Right cardiac atrium (tissue), 5 donors: ENCODE measurements at regions not wholly inside any gene's neighbourhood (a gene's known extent, or its start where the extent isn't known, plus 50 kb on each side); places are given as distances from the start of the nearest gene placed in this dataset.

ENCODE experiments used
- ATAC-seq, 2 donors: fragments of 200-7000 bp; cut with Tn5 transposase; one replicate each; pipeline versions ENCODE4 v1.8.0 to v1.9.1; 2020; ENCODE audit warnings: moderate library complexity in 2 of 2, mild to moderate bottlenecking in 1 of 2
- DNase-seq, 3 donors: peaks; one replicate each; pipeline ENCODE4 v3.0.0-alpha.2; 2020
- H3K27ac ChIP-seq: one replicate; pipeline ENCODE4 v1.5.1; 2013; ENCODE audit warnings: mild to moderate bottlenecking, low read length, control low read depth, moderate library complexity
- H3K27me3 ChIP-seq: one replicate; pipeline ENCODE4 v1.6.1; 2013; ENCODE audit not compliant: control insufficient read depth, insufficient read depth
- H3K4me1 ChIP-seq: one replicate; pipeline ENCODE4 v1.6.1; 2013; ENCODE audit warnings: low read length; ENCODE audit not compliant: control insufficient read depth, insufficient read depth
- H3K4me3 ChIP-seq: one replicate; pipeline ENCODE4 v1.5.1; 2013; ENCODE audit warnings: low read length, control low read depth
- H3K9me3 ChIP-seq: one replicate; pipeline ENCODE4 v1.6.1; 2013; ENCODE audit warnings: low read length; ENCODE audit not compliant: control insufficient read depth
- WGBS: extraction: QIAGEN DNeasy Blood & Tissue Kit; methylation state at CpG from one replicate; pipeline ENCODE4 v1.1.7; 2013; 5-methylcytosine and 5-hydroxymethylcytosine counted together
- intact Hi-C, 4 donors: fragments of 100-400 bp; cut with DNase I; formaldehyde crosslinking; loops; one replicate each; pipeline versions ENCODE4 v1.11.0 to v1.14.0; 2022 to 2023
- donor health status: healthy with polysubstance abuse.
- donor health status: DM: no; HTN: yes; CAD: no.
- donor health status: DM: no; HTN: no; CAD: no.
- donor health status: DM: no; HTN: yes; CAD: no; lungs with severe emphysema.
- donor health status: DM: yes; HTN: yes; CAD: no.

GRCh38 chr13:111993691-111994090 lies 73.3 kb upstream of the SOX1 start:
- no peak for ATAC-seq
- Histone ChIP-seq H3K4me3 (no peak overlapping the region), H3K27ac (no peak overlapping the region), H3K9me3 (peaks cover 2% of the 10 kb centered on the region), H3K4me1 (no peaks in the 10 kb centered on the region), H3K27me3 (no peaks in the 10 kb centered on the region)
- intact Hi-C loops: no loop called here
- 56% methylated on average over 3 of the region's 3 CpGs for WGBS
- no peak for DNase-seq

DNA sequence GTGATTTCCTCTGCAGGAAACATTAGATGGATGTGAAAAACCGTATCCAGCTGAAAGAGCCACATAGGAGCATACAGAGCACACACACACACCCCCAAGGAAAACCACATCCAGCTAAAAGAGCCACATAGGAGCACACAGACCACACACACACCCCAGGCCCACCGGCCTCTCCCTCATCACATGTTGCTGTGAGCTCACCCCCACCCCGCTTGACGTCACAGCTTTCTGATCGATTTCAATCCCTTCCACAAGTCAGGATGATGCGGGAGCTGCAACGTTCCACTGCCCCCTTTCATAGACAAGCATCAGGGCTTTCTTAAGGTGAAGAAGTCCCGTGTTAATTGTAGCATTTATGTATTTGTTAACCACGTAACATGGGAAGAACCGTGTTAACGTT lies 72.4 kb upstream of the SOX1 start:
- peaks cover 2% of the 10 kb centered on the region for H3K9me3 ChIP-seq
- WGBS: 82% methylated on average over 11 of the region's 11 CpGs
- no peak for DNase-seq
- H3K4me1 ChIP-seq: no peaks in the 10 kb centered on the region
- no peak for ATAC-seq
- H3K27me3 ChIP-seq: no peaks in the 10 kb centered on the region
- H3K4me3 ChIP-seq: no peak overlapping the region
- no peak overlapping the region for H3K27ac ChIP-seq
- intact Hi-C loops: no loop called here

- DNase-seq (no peak), ATAC-seq (no peak)
- H3K4me3 ChIP-seq: no peak overlapping the region
- no peaks in the 10 kb centered on the region for H3K4me1 ChIP-seq
- intact Hi-C loops: no loop called here
- H3K27ac ChIP-seq: no peak overlapping the region
- no peaks in the 10 kb centered on the region for H3K9me3 ChIP-seq
- no peaks in the 10 kb centered on the region for H3K27me3 ChIP-seq
- WGBS: 70% methylated on average over 5 of the region's 5 CpGs
Measured at GRCh38 chr13:111999352-111999751, 67.6 kb upstream of the SOX1 start.

GRCh38 chr13:112000888-112001287 lies 66.1 kb upstream of the SOX1 start:
- no peak for DNase-seq
- H3K27me3 ChIP-seq: no peaks in the 10 kb centered on the region
- ATAC-seq: no peak
- intact Hi-C loops: no loop called here
- H3K9me3 ChIP-seq: no peaks in the 10 kb centered on the region
- no peaks in the 10 kb centered on the region for H3K4me1 ChIP-seq
- no peak overlapping the region for H3K27ac ChIP-seq
- 81% methylated on average over 4 of the region's 4 CpGs for WGBS
- no peak overlapping the region for H3K4me3 ChIP-seq

- intact Hi-C loops: no loop called here
- Histone ChIP-seq H3K27me3 (no peaks in the 10 kb centered on the region), H3K9me3 (no peaks in the 10 kb centered on the region), H3K27ac (no peak overlapping the region), H3K4me1 (no peaks in the 10 kb centered on the region), H3K4me3 (no peak overlapping the region)
- ATAC-seq: no peak
- DNase-seq: no peak
- 81% methylated on average over 5 of the region's 5 CpGs for WGBS
Measured at GRCh38 chr13:112001571-112001970, 65.4 kb upstream of the SOX1 start.

DNA sequence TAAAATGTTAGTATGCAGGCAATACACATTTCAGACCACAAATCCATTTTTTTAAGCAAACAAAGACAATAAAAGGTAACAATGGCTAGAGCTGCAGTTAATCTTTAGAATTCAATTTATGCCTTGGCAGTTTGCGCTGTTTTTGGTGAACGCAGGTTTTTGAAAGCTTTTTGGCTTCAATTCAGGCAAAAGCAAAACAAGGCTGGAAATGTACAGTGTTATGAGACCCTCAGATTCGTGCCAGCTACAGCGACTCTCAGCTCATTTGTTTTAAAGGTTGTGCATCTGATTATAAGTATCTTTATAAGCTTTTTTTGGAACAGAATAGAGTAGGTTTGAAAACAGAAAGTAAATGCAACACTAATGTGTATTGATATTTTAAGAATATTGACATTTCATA lies 63.6 kb upstream of the SOX1 start:
- 83% methylated on average over 4 of the region's 4 CpGs for WGBS
- H3K4me1 ChIP-seq: no peaks in the 10 kb centered on the region
- H3K27ac ChIP-seq: no peak overlapping the region
- no peak for ATAC-seq
- H3K27me3 ChIP-seq: no peaks in the 10 kb centered on the region
- no peak for DNase-seq
- no peak overlapping the region for H3K4me3 ChIP-seq
- H3K9me3 ChIP-seq: no peaks in the 10 kb centered on the region
- intact Hi-C loops: no loop called here

- Histone ChIP-seq H3K4me1 (no peaks in the 10 kb centered on the region), H3K4me3 (no peak overlapping the region), H3K27ac (no peak overlapping the region), H3K27me3 (no peaks in the 10 kb centered on the region), H3K9me3 (no peaks in the 10 kb centered on the region)
- ATAC-seq: no peak
- WGBS: 78% methylated on average over 3 of the region's 3 CpGs
- intact Hi-C loops: no loop called here
- DNase-seq: no peak
Measured at GRCh38 chr13:112003941-112004340, 63.0 kb upstream of the SOX1 start.

GRCh38 chr13:112005925-112006324 lies 61.0 kb upstream of the SOX1 start:
- Histone ChIP-seq H3K27ac (no peak overlapping the region), H3K4me3 (no peak overlapping the region), H3K4me1 (no peaks in the 10 kb centered on the region), H3K9me3 (no peaks in the 10 kb centered on the region), H3K27me3 (no peaks in the 10 kb centered on the region)
- intact Hi-C loops: no loop called here
- ATAC-seq (no peak), DNase-seq (no peak)
- WGBS: 79% methylated on average over 3 of the region's 3 CpGs

DNA sequence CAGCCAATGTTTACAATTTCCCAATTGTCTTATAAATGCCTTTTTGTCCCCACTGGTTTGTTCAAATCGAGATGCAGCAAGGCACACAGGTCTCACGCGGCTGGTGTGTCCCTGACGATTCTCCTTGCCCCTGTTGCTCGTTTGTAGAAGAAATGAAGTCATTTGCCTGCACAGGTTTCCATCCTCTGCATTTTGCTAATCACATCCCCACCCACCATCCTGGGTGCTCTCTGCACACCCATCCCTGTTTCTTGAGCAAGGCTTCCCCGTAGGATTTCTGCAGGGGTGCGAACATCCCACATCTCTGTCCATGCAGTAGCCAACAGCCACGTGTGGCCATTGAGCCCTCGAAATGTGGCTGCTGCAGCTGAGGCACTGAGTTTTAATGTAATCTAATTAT lies 59.8 kb upstream of the SOX1 start:
- ATAC-seq (no peak), DNase-seq (no peak)
- H3K27me3 ChIP-seq: no peaks in the 10 kb centered on the region
- no peak overlapping the region for H3K4me3 ChIP-seq
- H3K4me1 ChIP-seq: no peaks in the 10 kb centered on the region
- 85% methylated on average over 9 of the region's 9 CpGs for WGBS
- intact Hi-C loops: no loop called here
- H3K27ac ChIP-seq: no peak overlapping the region
- H3K9me3 ChIP-seq: no peaks in the 10 kb centered on the region

- Histone ChIP-seq H3K4me3 (no peak overlapping the region), H3K27ac (no peak overlapping the region), H3K9me3 (no peaks in the 10 kb centered on the region), H3K27me3 (no peaks in the 10 kb centered on the region), H3K4me1 (no peaks in the 10 kb centered on the region)
- ATAC-seq: peak in 1 of 2 donors; percentile 16
- DNase-seq: no peak
- WGBS: 79% methylated on average over 9 of the region's 9 CpGs
- intact Hi-C loops: no loop called here
Measured at GRCh38 chr13:112010714-112011113, 56.2 kb upstream of the SOX1 start.

- no peak overlapping the region for H3K27ac ChIP-seq
- no peak overlapping the region for H3K4me3 ChIP-seq
- ATAC-seq: no peak
- no peaks in the 10 kb centered on the region for H3K27me3 ChIP-seq
- 66% methylated on average over 27 of the region's 27 CpGs for WGBS
- intact Hi-C loops: no loop called here
- H3K9me3 ChIP-seq: no peaks in the 10 kb centered on the region
- no peaks in the 10 kb centered on the region for H3K4me1 ChIP-seq
- DNase-seq: no peak
Measured at GRCh38 chr13:112012016-112012704, 54.8 kb upstream of the SOX1 start.

DNA sequence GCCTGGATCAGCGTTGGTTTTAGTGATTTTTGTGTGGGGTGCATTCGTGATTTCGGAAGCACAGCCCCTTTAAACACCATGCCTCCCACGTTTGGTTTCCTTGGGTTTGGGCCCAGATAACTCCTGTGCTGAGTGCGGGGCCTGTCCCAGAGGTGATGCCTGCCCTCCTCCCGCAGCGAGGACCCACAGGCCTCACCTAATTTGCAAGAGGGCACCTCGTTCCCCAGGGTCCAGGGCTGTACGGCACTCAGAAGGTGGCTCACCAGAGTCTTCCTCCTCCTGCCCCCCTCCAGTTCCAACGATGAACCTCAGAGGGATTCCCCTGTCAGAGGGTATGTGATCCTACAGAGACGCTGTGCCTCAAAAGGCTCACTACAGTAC lies 54.3 kb upstream of the SOX1 start:
- intact Hi-C loops: no loop called here
- no peak for ATAC-seq
- H3K4me3 ChIP-seq: no peak overlapping the region
- no peak for DNase-seq
- 76% methylated on average over 11 of the region's 11 CpGs for WGBS
- H3K4me1 ChIP-seq: no peaks in the 10 kb centered on the region
- no peak overlapping the region for H3K27ac ChIP-seq
- no peaks in the 10 kb centered on the region for H3K27me3 ChIP-seq
- no peaks in the 10 kb centered on the region for H3K9me3 ChIP-seq
